Mucosa of descending colon (tissue), 3 donors: ENCODE measurements at regions not wholly inside any gene's neighbourhood (a gene's known extent, or its start where the extent isn't known, plus 50 kb on each side); places are given as distances from the start of the nearest gene placed in this dataset.

Source experiments
- ATAC-seq: fragments of 200-7000 bp; cut with Tn5 transposase; one replicate; pipeline ENCODE4 v1.9.1; 2020; ENCODE audit warnings: mild to moderate bottlenecking, moderate library complexity
- DNase-seq, 3 donors: peaks; one replicate each; pipeline ENCODE4 v3.0.0-alpha.2; 2020
- H3K36me3 ChIP-seq: fragments of 200-600 bp; one replicate; pipeline ENCODE4 v1.8.0; 2021; ENCODE audit warnings: low read depth, mild to moderate bottlenecking
- H3K4me1 ChIP-seq: fragments of 200-600 bp; one replicate; pipeline ENCODE4 v1.8.0; 2021; ENCODE audit warnings: low read depth, mild to moderate bottlenecking
- H3K4me3 ChIP-seq: fragments of 200-600 bp; one replicate; pipeline ENCODE4 v1.8.0; 2021; ENCODE audit warnings: mild to moderate bottlenecking
- H3K9me3 ChIP-seq: fragments of 200-600 bp; one replicate; pipeline ENCODE4 v1.8.0; 2021; ENCODE audit warnings: mild to moderate bottlenecking
- intact Hi-C, 2 donors: fragments of 100-400 bp; cut with DNase I in 1 of 2; cut with micrococcal nuclease in 1 of 2; formaldehyde crosslinking; loops; one replicate each; pipeline versions ENCODE4 v1.11.0 to v1.11.1; 2022; cut with DNase I, micrococcal nuclease
- TF ChIP-seq, protein P1 (sequence below): fragments of 200-600 bp; IDR thresholded peaks from one replicate; pipeline ENCODE4 v1.8.0; 2022; ENCODE audit warnings: antibody characterized with exemption, mild to moderate bottlenecking
- donor health status: DM: no; HTN: no; CAD: no; lungs with moderate emphysema.
- donor health status: DM: no; HTN: no; CAD: no.
- donor health status: DM: no; HTN: yes; CAD: no.

DNA sequence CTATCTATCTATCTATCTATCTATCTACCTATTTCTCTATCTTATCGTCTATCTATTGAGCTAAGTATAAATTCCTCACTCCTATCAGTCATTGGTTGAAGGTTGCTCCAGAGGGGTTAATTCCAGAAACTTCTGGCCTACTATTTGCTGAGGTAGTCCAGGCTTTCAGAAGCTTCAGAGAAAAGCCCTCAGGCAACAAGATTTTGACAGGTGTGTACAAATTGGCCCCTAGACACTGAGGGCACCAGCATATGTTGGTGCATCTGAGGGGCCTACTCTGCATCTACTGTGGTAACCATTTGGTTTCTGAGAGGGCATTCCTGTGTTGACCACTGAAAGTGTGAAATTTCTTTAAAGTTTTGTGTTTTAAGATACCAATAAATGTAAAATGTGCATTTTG is 265.2 kb upstream of the B3GALT2 start:
- no peaks in the 10 kb centered on the region for H3K9me3 ChIP-seq
- no peak overlapping the region for H3K4me3 ChIP-seq
- TF ChIP-seq, protein P1, sequence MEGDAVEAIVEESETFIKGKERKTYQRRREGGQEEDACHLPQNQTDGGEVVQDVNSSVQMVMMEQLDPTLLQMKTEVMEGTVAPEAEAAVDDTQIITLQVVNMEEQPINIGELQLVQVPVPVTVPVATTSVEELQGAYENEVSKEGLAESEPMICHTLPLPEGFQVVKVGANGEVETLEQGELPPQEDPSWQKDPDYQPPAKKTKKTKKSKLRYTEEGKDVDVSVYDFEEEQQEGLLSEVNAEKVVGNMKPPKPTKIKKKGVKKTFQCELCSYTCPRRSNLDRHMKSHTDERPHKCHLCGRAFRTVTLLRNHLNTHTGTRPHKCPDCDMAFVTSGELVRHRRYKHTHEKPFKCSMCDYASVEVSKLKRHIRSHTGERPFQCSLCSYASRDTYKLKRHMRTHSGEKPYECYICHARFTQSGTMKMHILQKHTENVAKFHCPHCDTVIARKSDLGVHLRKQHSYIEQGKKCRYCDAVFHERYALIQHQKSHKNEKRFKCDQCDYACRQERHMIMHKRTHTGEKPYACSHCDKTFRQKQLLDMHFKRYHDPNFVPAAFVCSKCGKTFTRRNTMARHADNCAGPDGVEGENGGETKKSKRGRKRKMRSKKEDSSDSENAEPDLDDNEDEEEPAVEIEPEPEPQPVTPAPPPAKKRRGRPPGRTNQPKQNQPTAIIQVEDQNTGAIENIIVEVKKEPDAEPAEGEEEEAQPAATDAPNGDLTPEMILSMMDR = no peak
- DNase-seq (no peak), ATAC-seq (no peak)
- H3K36me3 ChIP-seq = no peaks in the 10 kb centered on the region
- intact Hi-C loops = no loop called here
- H3K4me1 ChIP-seq = no peaks in the 10 kb centered on the region

DNA sequence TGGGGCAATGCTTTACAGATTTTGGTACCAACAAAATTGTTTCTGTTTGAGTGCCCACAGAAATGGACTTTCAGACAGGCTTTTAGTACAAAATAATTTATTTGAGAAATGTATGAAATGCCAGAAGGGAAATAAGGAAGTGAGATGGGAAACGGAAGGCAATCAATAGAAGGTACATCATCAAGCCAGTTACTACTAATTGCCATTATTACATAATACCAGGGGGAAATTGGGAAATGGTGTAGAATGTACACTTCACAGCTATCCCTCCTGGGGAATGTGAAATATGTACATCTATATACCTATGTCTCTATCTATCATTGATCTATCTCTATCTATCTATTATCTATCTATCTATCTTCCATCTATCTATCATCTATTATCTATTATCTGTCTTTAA is 264.6 kb upstream of the B3GALT2 start:
- Histone ChIP-seq H3K4me1 (no peaks in the 10 kb centered on the region), H3K36me3 (no peaks in the 10 kb centered on the region), H3K9me3 (no peaks in the 10 kb centered on the region), H3K4me3 (no peak overlapping the region)
- DNase-seq (no peak), ATAC-seq (no peak)
- TF ChIP-seq, protein P1 = no peak
- intact Hi-C loops = no loop called here

DNA sequence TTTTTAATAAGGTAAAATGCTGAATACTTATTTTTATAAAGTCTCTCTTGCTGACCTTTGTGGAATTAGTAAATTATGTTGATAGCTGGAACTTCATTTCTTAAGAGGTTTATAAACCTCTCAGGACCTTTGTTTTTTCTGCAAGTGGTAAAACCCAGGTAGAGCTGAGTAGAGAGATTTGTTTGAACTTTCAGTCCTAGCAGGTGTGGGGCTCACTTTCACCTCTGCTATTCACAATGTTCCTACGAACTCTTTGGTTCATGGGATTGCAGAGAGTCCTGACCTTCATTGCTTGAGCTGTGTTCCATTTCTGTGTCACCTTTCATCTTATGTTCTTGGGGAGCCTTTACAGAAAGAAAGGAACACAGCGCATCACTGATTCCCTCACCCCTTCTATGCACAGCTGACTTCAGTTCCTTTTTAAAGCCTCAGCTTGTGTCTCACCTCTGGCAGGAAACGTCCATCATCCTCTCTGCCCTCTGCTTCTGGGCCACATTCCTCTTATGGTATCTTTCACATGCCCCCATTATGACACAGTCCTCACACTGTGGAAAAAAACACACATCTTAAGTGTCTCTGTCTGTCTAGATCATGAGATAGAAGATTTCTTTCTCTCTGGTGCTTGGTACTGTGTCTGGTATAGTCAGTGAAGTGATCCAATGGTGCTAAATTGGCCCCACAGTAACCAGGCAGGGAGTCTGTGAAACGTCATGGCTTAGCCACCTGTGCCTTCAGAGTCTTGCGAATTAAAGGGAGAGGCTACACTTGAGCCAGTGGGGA is 262.5 kb upstream of the B3GALT2 start:
- H3K4me3 ChIP-seq = no peak overlapping the region
- ATAC-seq = peak; percentile 78
- TF ChIP-seq, protein P1 = no peak

DNA sequence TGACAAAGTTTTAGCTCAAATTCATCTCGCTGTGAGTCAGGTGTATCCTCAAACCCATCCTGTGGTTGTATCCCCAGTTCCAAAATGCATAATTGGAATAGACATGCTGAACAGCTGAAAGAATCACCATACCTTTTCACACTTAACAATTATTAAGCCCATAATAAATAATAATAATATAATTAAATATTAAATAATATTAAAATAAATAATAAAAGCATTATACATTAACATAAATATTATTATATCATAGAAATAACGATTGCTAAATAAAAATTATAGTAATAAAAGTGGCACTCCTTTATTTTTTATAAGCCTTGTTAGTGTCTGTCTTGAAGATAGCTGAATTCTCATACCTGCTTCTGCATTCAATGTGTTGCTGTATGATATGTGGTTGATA is 257.5 kb upstream of the B3GALT2 start:
- TF ChIP-seq, protein P1 = no peak

More for the DNA sequence above, 262.5 kb upstream of the B3GALT2 start:
- Histone ChIP-seq H3K9me3 (no peaks in the 10 kb centered on the region), H3K4me1 (no peaks in the 10 kb centered on the region), H3K36me3 (no peaks in the 10 kb centered on the region)
- no peak for DNase-seq
- intact Hi-C loops = no loop called here

DNA sequence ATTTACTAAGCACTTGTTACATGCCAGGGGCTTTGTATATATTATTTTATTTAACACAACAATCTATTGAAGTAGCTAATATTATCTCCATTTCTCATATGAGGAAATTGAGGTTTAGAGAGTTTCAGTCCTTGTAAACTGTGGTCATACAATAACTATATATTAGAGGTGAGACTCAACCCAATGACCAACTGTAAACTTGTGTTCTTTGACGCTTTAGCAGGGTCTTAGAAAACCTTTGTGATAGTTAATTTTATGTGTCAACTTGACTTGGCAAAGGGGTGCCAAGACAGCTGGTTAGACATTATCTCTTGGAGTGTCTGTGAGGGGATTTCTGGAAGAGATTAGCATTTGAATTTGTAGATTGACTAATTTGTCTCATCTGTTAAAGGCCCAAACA is 252.4 kb upstream of the B3GALT2 start:
- Histone ChIP-seq H3K36me3 (no peaks in the 10 kb centered on the region), H3K4me3 (no peak overlapping the region), H3K9me3 (peaks cover 2% of the 10 kb centered on the region), H3K4me1 (no peaks in the 10 kb centered on the region)
- no peak for ATAC-seq
- no peak for DNase-seq
- intact Hi-C loops = no loop called here
- TF ChIP-seq, protein P1 = no peak

More for the DNA sequence above, 257.5 kb upstream of the B3GALT2 start:
- ATAC-seq (no peak), DNase-seq (no peak)
- Histone ChIP-seq H3K36me3 (no peaks in the 10 kb centered on the region), H3K4me3 (no peak overlapping the region), H3K9me3 (no peaks in the 10 kb centered on the region), H3K4me1 (no peaks in the 10 kb centered on the region)
- intact Hi-C loops = no loop called here
